Glomerular endothelial cell (primary cell): ENCODE measurements at regions not wholly inside any gene's neighbourhood (a gene's known extent, or its start where the extent isn't known, plus 50 kb on each side); places are given as distances from the start of the nearest gene placed in this dataset.
"Not testable (repeated sequence)": the region's sequence is repeated elsewhere in the genome, so short reads cannot be mapped to it uniquely, and the experiment has no call there.

ENCODE experiments used
- DNase-seq: peaks from one replicate; pipeline ENCODE4 v3.0.0-alpha.2; 2011; ENCODE audit warnings: low read depth, low spot score; ENCODE audit errors: extremely low read depth

DNA sequence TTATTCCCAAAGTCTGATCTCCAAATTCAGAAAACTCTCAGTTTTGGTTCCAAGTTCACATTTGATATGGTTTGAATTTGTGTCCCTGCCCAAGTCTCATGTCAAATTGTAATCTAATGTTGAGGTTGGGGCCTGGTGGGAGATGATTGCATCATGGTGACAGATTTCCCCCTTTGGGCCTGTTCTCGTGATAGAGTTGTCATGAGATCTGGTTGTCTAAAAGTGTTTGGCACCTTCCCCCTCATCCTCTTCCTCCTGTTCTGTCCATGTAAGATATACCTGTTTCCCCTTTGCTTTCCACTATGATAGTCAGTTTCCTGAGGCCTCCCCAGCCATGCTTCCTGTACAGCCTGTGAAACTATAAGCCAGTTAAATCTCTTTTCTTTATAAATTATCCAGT lies 138.6 kb downstream of the ARL4A start:
- no peak for DNase-seq

GRCh38 chr7:12827219-12827821 lies 139.9 kb downstream of the ARL4A start:
- DNase-seq: no peak

GRCh38 chr7:12827920-12828319 lies 140.5 kb downstream of the ARL4A start:
- no peak for DNase-seq

- DNase-seq: no peak
Observed at GRCh38 chr7:12831024-12831423, 143.6 kb downstream of the ARL4A start.

DNA sequence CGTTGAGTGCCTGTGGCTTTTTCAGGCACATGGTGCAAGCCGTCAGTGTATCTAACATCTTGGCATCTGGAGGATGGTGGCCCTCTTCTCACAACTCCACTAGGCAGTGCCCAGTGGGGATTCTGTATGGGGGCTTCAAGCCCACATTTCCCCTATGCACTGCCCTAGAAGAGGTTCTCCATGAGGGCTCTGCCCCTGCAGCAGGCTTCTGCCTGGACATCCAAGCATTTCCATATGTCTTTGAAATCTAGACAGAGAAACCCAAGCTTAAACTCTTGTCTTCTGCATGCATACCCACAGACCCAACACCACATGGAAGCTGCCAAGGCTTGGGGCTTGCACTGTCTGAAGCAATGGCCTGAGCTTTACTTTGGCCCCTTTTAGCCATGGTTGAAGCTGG lies 146.4 kb downstream of the ARL4A start:
- no peak for DNase-seq

- DNase-seq: no peak
Observed at GRCh38 chr7:12834782-12835181, 147.3 kb downstream of the ARL4A start.

DNA sequence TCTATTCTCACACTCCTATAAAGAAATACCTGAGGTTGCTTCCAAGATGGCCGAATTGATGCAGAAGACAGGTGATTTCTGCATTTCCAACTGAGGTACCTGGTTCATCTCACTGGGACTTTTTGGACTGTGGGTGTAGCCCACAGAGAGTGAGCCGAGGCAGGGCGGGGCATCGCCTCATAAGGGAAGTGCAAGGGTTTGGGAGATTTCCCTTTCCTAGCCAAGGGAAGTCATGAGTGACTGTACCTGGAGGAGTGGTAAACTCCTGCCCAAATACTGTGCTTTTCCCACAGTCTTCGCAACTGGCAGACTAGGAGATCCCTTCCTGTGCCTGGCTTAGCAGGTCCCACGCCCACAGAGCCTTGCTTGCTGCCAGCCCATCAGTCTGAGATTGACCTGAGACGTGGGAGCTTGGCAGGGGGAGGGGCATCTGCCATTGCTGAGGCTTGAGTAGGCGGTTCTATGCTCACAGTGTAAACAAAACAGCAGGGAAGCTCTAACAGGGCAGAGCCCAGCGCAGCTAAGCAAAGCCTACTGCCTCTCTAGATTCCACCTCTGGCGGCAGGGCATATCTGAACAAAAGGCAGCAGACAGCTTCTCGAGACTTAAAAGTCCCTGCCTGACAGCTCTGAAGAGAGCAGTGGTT lies 152.2 kb downstream of the ARL4A start:
- no peak for DNase-seq

DNA sequence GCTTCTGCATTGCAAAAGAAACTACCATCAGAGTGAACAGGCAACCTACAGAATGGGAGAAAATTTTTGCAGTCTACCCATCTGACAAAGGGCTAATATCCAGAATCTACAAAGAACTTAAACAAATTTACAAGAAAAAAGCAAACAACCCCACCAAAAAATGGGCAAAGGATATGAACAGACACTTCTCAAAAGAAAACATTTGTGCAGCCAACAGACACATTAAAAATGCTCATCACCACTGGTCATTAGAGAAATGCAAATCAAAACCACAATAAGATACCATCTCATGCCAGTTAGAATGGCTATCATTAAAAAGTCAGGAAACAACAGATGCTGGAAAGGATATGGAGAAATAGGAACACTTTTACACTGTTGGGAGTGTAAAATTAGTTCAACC lies 157.3 kb downstream of the ARL4A start:
- not testable (repeated sequence) for DNase-seq

GRCh38 chr7:12847001-12847400 lies 159.6 kb downstream of the ARL4A start:
- DNase-seq: no peak

DNA sequence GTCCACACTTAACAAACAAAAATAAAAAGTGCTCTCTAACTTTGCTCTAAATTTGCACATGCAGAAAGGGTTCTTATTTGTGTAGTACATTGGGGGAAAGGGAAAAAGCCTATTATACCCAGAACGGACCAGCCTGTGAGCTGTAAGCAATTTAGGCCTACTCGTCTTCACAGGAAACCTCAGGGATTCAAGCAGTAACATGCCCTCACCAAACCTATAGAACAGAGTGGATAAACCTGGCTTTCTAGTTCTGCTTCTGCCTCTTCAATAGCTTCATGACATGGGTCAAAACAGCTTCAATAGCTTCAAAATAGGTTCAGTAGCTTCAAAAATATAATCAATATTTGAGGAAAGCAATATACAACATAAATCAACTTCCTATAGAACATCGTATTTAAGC lies 163.7 kb downstream of the ARL4A start:
- no peak for DNase-seq

DNA sequence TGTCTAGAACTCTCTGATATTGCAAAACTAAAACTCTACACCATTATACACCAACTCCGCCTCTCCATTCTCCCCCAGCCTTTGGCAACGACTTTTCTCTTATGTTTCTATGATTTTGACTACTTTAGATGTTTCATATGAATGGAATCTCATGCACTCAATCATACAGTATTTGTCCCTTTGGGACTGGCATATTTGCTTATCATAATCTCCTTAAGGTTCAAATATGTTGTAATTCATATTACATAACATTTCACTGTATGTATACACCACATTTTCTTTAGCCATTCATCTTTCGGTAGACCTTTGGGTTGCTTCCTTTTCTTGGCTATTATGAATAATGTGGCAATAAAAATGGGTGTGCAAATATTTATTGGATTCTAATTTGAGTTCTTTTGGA lies 164.4 kb downstream of the ARL4A start:
- no peak for DNase-seq

DNA sequence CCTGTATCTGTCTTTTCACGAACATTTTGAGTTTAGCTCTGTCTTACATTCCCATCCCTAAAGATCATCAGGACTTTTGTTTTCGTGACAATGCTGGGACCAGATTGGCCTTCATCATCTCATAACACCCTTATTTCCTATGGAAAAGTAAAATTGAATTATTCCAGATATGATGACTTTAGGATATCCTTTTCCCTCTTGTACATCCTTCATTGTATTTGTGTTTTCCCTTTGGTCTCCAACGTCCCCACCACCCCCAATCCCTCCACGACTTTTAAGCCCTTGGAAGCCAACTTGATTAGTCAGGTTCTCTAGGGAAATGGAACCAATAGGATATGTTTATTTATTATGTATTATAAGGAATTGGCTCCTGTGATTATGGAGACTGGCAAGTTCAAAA lies 167.6 kb downstream of the ARL4A start:
- DNase-seq: no peak

- DNase-seq: no peak
Observed at GRCh38 chr7:12859761-12860160, 172.3 kb downstream of the ARL4A start.

DNA sequence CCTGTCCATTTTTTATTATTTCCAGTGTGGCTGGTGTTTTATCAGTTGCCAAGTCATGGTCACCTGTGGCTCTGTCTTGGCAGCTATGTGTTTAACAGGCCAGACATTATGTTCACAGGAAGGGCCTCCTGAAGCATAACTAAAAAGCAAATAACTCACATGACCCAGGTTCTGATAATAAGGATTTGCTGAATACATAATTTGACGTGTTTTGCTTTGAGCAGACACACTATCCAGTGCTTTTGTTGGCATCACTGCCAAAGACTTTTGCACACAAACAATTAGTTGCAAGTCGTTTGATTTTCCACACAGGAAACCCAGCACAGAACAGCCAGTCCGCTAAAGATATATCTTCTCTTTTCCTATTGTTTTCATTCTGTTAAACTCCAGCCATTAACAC lies 173.6 kb downstream of the ARL4A start:
- peak; percentile 89 for DNase-seq

DNA sequence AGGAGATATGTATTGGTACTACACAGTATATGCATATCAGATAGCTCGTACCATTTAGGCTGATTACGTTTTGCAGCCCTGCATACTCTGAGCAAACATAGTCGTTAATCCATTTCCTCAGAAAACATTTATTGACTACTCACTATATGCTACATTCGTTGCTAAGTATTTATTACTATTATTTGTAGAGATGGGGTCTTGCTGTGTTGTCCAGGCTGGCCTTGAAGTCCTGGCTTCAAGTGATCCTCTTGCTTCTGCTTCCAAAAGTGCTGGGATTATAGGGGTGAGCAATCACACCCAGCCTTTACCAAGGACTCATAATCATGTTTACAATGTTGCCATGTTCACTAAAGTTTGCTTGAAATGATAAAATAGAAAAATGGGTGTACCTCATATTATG lies 174.7 kb downstream of the ARL4A start:
- no peak for DNase-seq

GRCh38 chr7:12864470-12865046 lies 177.1 kb downstream of the ARL4A start:
- no peak for DNase-seq

- DNase-seq: no peak
Observed at GRCh38 chr7:12865593-12865992, 178.2 kb downstream of the ARL4A start.

DNA sequence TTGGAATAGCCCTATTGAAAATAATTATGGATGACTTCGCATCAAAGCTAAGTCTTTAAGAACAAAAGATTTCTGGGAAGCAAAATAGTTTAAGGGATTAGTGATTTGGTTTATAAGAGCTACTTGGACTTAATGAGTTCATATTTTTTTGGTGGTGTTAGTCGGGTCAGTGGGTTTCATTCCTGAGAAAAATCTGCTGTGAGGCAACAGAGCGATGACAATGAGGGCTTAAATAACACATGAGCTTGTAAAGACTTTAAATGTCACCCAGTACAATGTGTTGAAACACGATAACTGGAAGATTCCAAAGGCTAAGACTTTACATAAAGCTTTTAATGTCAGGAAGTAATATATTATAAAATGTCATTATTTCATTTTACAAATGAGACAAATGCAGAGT lies 178.8 kb downstream of the ARL4A start:
- DNase-seq: no peak

DNA sequence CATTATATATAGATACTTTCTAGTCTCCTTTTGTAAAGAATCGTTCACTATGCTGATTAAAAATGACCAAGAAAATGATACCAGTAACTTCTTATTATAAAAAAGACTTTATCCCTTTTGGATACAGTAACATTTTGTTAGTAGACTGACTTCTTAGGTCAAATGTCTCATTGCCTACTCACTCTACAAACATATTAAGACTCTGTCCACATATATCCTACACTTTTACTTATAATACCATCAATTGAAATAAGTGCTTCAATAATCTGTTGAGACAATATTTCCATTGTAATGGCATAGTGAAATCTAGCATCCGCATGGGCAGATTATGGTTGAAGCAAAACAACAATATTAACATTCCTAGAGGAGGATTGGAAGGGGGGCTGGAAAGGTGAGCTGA lies 180.6 kb downstream of the ARL4A start:
- no peak for DNase-seq

DNA sequence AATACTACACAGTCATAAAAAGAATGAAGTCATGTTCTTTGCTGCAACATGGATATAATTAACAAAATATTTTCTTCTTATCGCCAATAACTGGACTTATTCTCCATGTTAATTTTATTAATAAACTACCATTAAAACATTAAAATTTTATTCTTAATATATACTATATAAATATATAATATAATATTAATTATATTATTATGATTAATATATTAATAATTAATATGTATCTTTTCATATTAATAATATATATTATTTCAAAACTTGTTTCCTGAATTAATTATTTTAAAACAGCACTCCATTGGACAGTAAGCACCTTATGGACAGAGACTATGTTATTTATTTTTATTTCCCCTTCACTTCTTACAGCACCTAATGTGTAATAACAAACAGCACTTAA lies 182.8 kb downstream of the ARL4A start:
- DNase-seq: no peak

DNA sequence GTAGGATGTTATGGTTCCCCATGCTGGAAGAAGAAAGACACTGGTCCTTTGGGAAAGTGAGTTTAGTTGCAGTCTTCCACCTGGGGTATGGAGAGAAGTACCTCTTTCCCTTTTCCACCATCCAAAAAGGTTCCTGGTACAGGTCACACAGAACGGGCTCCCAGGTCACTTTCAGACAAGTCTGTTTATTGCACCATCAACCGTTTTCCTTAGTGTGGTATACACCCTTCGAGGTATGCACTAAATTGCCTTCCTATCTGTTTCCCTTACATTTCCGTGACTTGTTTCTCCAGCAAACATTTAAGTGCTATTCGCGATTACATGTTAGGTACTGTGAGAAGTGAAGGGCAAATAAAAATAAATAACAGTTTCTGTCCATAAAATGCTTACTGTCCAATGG lies 185.1 kb downstream of the ARL4A start:
- DNase-seq: no peak

- no peak for DNase-seq
Observed at GRCh38 chr7:12873571-12873970, 186.1 kb downstream of the ARL4A start.

DNA sequence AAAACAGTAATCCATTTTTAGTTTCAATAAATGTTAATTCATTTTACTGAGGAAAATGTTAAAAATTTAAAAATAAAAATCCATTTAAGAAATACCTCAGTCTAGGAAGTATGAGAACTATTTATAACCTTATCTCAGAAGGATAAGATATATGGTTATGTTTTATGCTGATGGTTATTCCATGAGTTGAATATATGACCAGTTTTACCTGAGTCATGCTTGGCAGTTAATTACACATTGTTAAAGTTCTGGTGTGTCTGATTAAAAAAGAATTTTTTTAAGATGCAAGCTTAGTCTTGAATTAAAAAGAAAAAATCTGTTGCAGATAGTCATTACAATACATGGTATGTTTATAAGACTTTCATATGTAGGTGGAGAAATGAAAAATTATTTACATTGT lies 191.7 kb downstream of the ARL4A start:
- no peak for DNase-seq
